ENCODE measurements at regions not wholly inside any gene's neighbourhood (a gene's known extent, or its start where the extent isn't known, plus 50 kb on each side); places are given as distances from the start of the nearest gene placed in this dataset.

DNA sequence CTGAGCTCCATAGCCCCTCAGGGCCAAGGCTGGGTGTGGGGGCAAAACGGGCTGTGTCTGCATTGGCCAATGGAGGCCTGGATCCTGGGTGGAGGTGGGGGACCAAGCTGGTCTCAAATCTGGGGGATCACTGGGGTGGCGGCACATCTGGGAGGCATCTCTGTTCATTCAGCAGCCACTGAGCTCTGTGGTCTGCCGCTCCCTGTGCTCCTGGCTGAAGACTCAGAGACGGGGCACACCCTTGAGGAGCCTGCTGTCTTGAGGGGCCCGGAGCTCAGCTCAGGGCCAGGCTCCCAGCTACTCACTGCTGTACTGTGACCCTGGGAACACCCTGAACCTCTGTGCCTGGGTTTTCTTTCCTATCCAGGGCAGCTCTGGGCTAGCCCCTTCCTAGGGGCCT lies 90.3 kb upstream of the WNT4 start:
- Mint-ChIP-seq H3K4me3 (ENCODE audit: low read depth, unreplicated experiment) (no peak overlapping the region), H3K27me3 (ENCODE audit: unreplicated experiment) (no peaks in the 10 kb centered on the region), H3K27ac (ENCODE audit: unreplicated experiment) (no peak overlapping the region), H3K36me3 (ENCODE audit: insufficient read depth, unreplicated experiment) (peaks cover 10% of the 10 kb centered on the region), H3K4me1 (ENCODE audit: low read depth, unreplicated experiment) (peaks cover 16% of the 10 kb centered on the region), H3K9me3 (ENCODE audit: low read depth, unreplicated experiment) (no peaks in the 10 kb centered on the region)
- BruUV-seq (replicated peaks) = no TSS peak
- TF ChIP-seq, protein P1, sequence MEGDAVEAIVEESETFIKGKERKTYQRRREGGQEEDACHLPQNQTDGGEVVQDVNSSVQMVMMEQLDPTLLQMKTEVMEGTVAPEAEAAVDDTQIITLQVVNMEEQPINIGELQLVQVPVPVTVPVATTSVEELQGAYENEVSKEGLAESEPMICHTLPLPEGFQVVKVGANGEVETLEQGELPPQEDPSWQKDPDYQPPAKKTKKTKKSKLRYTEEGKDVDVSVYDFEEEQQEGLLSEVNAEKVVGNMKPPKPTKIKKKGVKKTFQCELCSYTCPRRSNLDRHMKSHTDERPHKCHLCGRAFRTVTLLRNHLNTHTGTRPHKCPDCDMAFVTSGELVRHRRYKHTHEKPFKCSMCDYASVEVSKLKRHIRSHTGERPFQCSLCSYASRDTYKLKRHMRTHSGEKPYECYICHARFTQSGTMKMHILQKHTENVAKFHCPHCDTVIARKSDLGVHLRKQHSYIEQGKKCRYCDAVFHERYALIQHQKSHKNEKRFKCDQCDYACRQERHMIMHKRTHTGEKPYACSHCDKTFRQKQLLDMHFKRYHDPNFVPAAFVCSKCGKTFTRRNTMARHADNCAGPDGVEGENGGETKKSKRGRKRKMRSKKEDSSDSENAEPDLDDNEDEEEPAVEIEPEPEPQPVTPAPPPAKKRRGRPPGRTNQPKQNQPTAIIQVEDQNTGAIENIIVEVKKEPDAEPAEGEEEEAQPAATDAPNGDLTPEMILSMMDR (IDR thresholded peaks at IDR 0.05; ENCODE audit: unreplicated experiment) = no peak
- intact Hi-C loops (cut with micrococcal nuclease; ENCODE audit: unreplicated experiment) = no loop called here
- CTCF ChIA-PET = no interaction called here
- no peak for DNase-seq

DNA sequence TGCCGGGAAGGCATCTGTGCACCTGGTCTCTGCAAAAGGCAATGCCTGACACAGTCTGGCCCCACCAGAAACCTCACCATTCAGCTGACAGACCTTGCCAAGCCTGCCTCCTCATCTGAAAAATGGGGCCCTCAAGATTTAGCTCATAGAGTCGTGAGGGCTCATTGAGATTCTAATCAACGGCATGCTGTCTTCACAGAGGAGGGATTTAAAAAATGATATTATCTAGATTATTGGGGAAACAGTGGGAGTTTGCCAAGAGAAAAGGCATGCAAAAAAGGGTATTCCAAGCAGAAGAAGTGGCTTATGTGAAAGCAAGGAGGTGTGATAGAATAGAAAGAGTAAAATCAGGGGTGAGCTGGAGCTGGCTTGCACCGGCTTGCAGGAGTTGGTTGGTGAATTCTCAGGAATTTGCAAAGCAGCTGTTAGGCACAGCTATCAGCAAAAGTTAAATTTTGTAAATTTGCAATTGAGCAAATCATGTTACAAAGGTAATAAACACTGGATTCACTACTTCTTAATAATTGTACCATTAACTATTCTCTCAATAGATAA lies 91.7 kb upstream of the WNT4 start:
- Mint-ChIP-seq H3K4me3 (ENCODE audit: low read depth, unreplicated experiment) (no peak overlapping the region), H3K4me1 (ENCODE audit: low read depth, unreplicated experiment) (peaks cover 9% of the 10 kb centered on the region), H3K9me3 (ENCODE audit: low read depth, unreplicated experiment) (no peaks in the 10 kb centered on the region), H3K27ac (ENCODE audit: unreplicated experiment) (no peak overlapping the region), H3K27me3 (ENCODE audit: unreplicated experiment) (no peaks in the 10 kb centered on the region), H3K36me3 (ENCODE audit: insufficient read depth, unreplicated experiment) (peaks cover 10% of the 10 kb centered on the region)
- CTCF ChIA-PET = no interaction called here
- BruUV-seq (replicated peaks) = no TSS peak
- intact Hi-C loops (cut with micrococcal nuclease; ENCODE audit: unreplicated experiment) = no loop called here
- no peak for DNase-seq
- TF ChIP-seq, protein P1 (IDR thresholded peaks at IDR 0.05; ENCODE audit: unreplicated experiment) = no peak

DNA sequence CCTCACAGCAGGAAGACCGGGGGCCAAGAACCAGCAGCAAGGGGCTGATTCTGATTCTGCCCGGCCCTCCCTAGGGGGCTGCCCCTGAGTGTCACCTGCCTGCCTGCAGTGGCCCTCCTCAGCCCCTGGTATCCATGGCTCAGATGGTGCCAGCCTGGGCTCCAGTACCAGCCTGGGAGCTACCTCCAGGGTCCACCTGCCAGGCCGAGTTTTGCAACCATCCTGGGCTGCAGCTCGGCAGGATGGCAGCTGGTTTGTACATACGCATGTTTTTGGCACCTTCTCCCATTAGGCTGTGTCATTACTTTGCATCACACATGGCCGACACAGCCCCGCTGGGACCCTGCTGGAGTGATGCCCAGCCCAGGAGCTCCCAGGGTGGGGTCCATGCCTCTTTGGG lies 93.3 kb upstream of the WNT4 start:
- TF ChIP-seq, protein P1 (IDR thresholded peaks at IDR 0.05; ENCODE audit: unreplicated experiment) = no peak
- H3K36me3 Mint-ChIP-seq (ENCODE audit: insufficient read depth, unreplicated experiment) = peaks cover 4% of the 10 kb centered on the region
- H3K9me3 Mint-ChIP-seq (ENCODE audit: low read depth, unreplicated experiment) = no peaks in the 10 kb centered on the region
- H3K27ac Mint-ChIP-seq (ENCODE audit: unreplicated experiment) = no peak overlapping the region
- intact Hi-C loops (cut with micrococcal nuclease; ENCODE audit: unreplicated experiment) = no loop called here
- DNase-seq = no peak
- no TSS peak for BruUV-seq (replicated peaks)
- no peaks in the 10 kb centered on the region for H3K4me1 Mint-ChIP-seq (ENCODE audit: low read depth, unreplicated experiment)
- no peak overlapping the region for H3K4me3 Mint-ChIP-seq (ENCODE audit: low read depth, unreplicated experiment)
- H3K27me3 Mint-ChIP-seq (ENCODE audit: unreplicated experiment) = peaks cover 5% of the 10 kb centered on the region
- CTCF ChIA-PET = no interaction called here

DNA sequence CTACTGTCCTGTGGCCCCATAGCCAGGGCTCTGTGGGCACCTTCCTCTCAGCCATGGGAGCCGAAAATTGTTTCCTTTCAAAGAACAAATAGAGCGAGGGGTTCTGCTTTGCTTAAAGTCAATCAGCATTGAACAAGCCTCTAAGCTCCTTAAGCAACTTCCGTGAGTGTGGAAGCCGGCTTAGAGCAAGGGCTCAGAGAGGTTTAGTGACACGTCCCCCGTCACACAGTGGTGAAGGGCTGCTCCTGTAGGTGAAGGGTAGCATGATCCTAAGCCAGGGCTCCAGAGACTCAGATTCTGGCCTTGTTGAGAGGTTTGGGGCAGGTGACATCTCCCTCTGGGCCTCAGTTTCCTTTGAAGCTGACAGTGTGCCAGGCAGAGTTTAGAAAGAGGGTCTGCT lies 94.0 kb upstream of the WNT4 start:
- Mint-ChIP-seq H3K27me3 (ENCODE audit: unreplicated experiment) (peaks cover 12% of the 10 kb centered on the region), H3K27ac (ENCODE audit: unreplicated experiment) (no peak overlapping the region), H3K4me3 (ENCODE audit: low read depth, unreplicated experiment) (no peak overlapping the region), H3K4me1 (ENCODE audit: low read depth, unreplicated experiment) (no peaks in the 10 kb centered on the region), H3K36me3 (ENCODE audit: insufficient read depth, unreplicated experiment) (no peaks in the 10 kb centered on the region), H3K9me3 (ENCODE audit: low read depth, unreplicated experiment) (no peaks in the 10 kb centered on the region)
- intact Hi-C loops (cut with micrococcal nuclease; ENCODE audit: unreplicated experiment) = no loop called here
- BruUV-seq (replicated peaks) = no TSS peak
- TF ChIP-seq, protein P1 (IDR thresholded peaks at IDR 0.05; ENCODE audit: unreplicated experiment) = no peak
- DNase-seq = no peak
- CTCF ChIA-PET = no interaction called here
